ENCODE measurements at regions not wholly inside any gene's neighbourhood (a gene's known extent, or its start where the extent isn't known, plus 50 kb on each side); places are given as distances from the start of the nearest gene placed in this dataset.

GRCh38 chr18:77737405-77737804 is 487.8 kb downstream of the GALR1 start:
- no peaks in the 10 kb centered on the region for H3K27me3 ChIP-seq (ENCODE audit: control insufficient read depth, extremely low read depth, insufficient read depth, low read length)
- no peaks in the 10 kb centered on the region for H4K20me1 ChIP-seq (ENCODE audit: control insufficient read depth, extremely low read depth, insufficient read depth, low read length)
- FAIRE-seq (no peak), DNase-seq (ENCODE audit: low read depth, low spot score) (no peak)
- no peak for TF ChIP-seq EZH2 (IDR thresholded peaks at IDR 0.05; ENCODE audit: low read length)
- H3K79me2 ChIP-seq (ENCODE audit: control insufficient read depth, insufficient read depth, low read length) = no peaks in the 10 kb centered on the region
- dilution Hi-C loops (cut with MboI; ENCODE audit: extremely low pct_ligation_motif_present, low sequenced_read_pairs) = no loop called here
- no peak overlapping the region for H3K9ac ChIP-seq (ENCODE audit: control insufficient read depth, extremely low read depth, insufficient read depth, low read length)
- no peak overlapping the region for H3K4me3 ChIP-seq (ENCODE audit: control insufficient read depth in 2 of 3, extremely low read depth in 1 of 3, insufficient read depth in 2 of 3, low read depth in 1 of 3, low read length in 3 of 3)
- no peaks in the 10 kb centered on the region for H3K9me3 ChIP-seq (ENCODE audit: control insufficient read depth, low read depth, low read length)
- no peaks in the 10 kb centered on the region for H3K4me1 ChIP-seq (ENCODE audit: control insufficient read depth, extremely low read depth, insufficient read depth, low read length)
- no peak overlapping the region for H3K27ac ChIP-seq (ENCODE audit: control insufficient read depth, insufficient read depth, low read length)
- H2AFZ ChIP-seq (ENCODE audit: control insufficient read depth, low read length) = no peak overlapping the region
- H3K9me1 ChIP-seq (ENCODE audit: control insufficient read depth, extremely low read depth, insufficient read depth, low read length) = no peaks in the 10 kb centered on the region
- no peak overlapping the region for H3K4me2 ChIP-seq (ENCODE audit: control insufficient read depth, extremely low read depth, insufficient read depth, low read depth, low read length)
- no peaks in the 10 kb centered on the region for H3K36me3 ChIP-seq (ENCODE audit: control insufficient read depth in 2 of 2, extremely low read depth in 1 of 2, insufficient read depth in 2 of 2, low read length in 2 of 2)

- Histone ChIP-seq H3K4me2 (ENCODE audit: control insufficient read depth, extremely low read depth, insufficient read depth, low read depth, low read length) (no peak overlapping the region), H3K4me1 (ENCODE audit: control insufficient read depth, extremely low read depth, insufficient read depth, low read length) (no peaks in the 10 kb centered on the region), H2AFZ (ENCODE audit: control insufficient read depth, low read length) (no peak overlapping the region), H3K4me3 (ENCODE audit: control insufficient read depth in 2 of 3, extremely low read depth in 1 of 3, insufficient read depth in 2 of 3, low read depth in 1 of 3, low read length in 3 of 3) (no peak overlapping the region), H3K79me2 (ENCODE audit: control insufficient read depth, insufficient read depth, low read length) (no peaks in the 10 kb centered on the region), H3K9me3 (ENCODE audit: control insufficient read depth, low read depth, low read length) (peaks cover 5% of the 10 kb centered on the region), H3K36me3 (ENCODE audit: control insufficient read depth in 2 of 2, extremely low read depth in 1 of 2, insufficient read depth in 2 of 2, low read length in 2 of 2) (no peaks in the 10 kb centered on the region), H3K27ac (ENCODE audit: control insufficient read depth, insufficient read depth, low read length) (no peak overlapping the region), H4K20me1 (ENCODE audit: control insufficient read depth, extremely low read depth, insufficient read depth, low read length) (no peaks in the 10 kb centered on the region), H3K9me1 (ENCODE audit: control insufficient read depth, extremely low read depth, insufficient read depth, low read length) (no peaks in the 10 kb centered on the region), H3K9ac (ENCODE audit: control insufficient read depth, extremely low read depth, insufficient read depth, low read length) (no peak overlapping the region), H3K27me3 (ENCODE audit: control insufficient read depth, extremely low read depth, insufficient read depth, low read length) (no peaks in the 10 kb centered on the region)
- FAIRE-seq (no peak), DNase-seq (ENCODE audit: low read depth, low spot score) (no peak)
- dilution Hi-C loops (cut with MboI; ENCODE audit: extremely low pct_ligation_motif_present, low sequenced_read_pairs) = no loop called here
- TF ChIP-seq CTCF (optimal IDR thresholded peaks at IDR 0.05 in 1 of 3, IDR thresholded peaks at IDR 0.05 in 1 of 3, conservative IDR thresholded peaks at IDR 0.05 in 1 of 3; ENCODE audit: extremely low read depth in 1 of 3, insufficient read depth in 2 of 3, low read length in 3 of 3) (no peak), EZH2 (IDR thresholded peaks at IDR 0.05; ENCODE audit: low read length) (no peak)
Measured at GRCh38 chr18:77749089-77749488, 499.4 kb downstream of the GALR1 start.

GRCh38 chr18:77750006-77750405 is 500.4 kb downstream of the GALR1 start:
- H3K9me3 ChIP-seq (ENCODE audit: control insufficient read depth, low read depth, low read length) = peaks cover 5% of the 10 kb centered on the region
- H3K4me2 ChIP-seq (ENCODE audit: control insufficient read depth, extremely low read depth, insufficient read depth, low read depth, low read length) = no peak overlapping the region
- no peak overlapping the region for H3K27ac ChIP-seq (ENCODE audit: control insufficient read depth, insufficient read depth, low read length)
- DNase-seq (ENCODE audit: low read depth, low spot score) = no peak
- no peak overlapping the region for H3K4me3 ChIP-seq (ENCODE audit: control insufficient read depth in 2 of 3, extremely low read depth in 1 of 3, insufficient read depth in 2 of 3, low read depth in 1 of 3, low read length in 3 of 3)
- no peaks in the 10 kb centered on the region for H3K4me1 ChIP-seq (ENCODE audit: control insufficient read depth, extremely low read depth, insufficient read depth, low read length)
- H4K20me1 ChIP-seq (ENCODE audit: control insufficient read depth, extremely low read depth, insufficient read depth, low read length) = no peaks in the 10 kb centered on the region
- H3K27me3 ChIP-seq (ENCODE audit: control insufficient read depth, extremely low read depth, insufficient read depth, low read length) = no peaks in the 10 kb centered on the region
- H3K79me2 ChIP-seq (ENCODE audit: control insufficient read depth, insufficient read depth, low read length) = no peaks in the 10 kb centered on the region
- H3K36me3 ChIP-seq (ENCODE audit: control insufficient read depth in 2 of 2, extremely low read depth in 1 of 2, insufficient read depth in 2 of 2, low read length in 2 of 2) = no peaks in the 10 kb centered on the region
- H3K9ac ChIP-seq (ENCODE audit: control insufficient read depth, extremely low read depth, insufficient read depth, low read length) = no peak overlapping the region
- no peak for FAIRE-seq
- dilution Hi-C loops (cut with MboI; ENCODE audit: extremely low pct_ligation_motif_present, low sequenced_read_pairs) = no loop called here
- no peak overlapping the region for H2AFZ ChIP-seq (ENCODE audit: control insufficient read depth, low read length)
- TF ChIP-seq EZH2 (IDR thresholded peaks at IDR 0.05; ENCODE audit: low read length) (no peak), CTCF (optimal IDR thresholded peaks at IDR 0.05 in 1 of 3, IDR thresholded peaks at IDR 0.05 in 1 of 3, conservative IDR thresholded peaks at IDR 0.05 in 1 of 3; ENCODE audit: extremely low read depth in 1 of 3, insufficient read depth in 2 of 3, low read length in 3 of 3) (no peak)
- H3K9me1 ChIP-seq (ENCODE audit: control insufficient read depth, extremely low read depth, insufficient read depth, low read length) = no peaks in the 10 kb centered on the region

All from keratinocyte (primary cell).